ENCODE measurements at regions not wholly inside any gene's neighbourhood (a gene's known extent, or its start where the extent isn't known, plus 50 kb on each side); places are given as distances from the start of the nearest gene placed in this dataset.

DNA sequence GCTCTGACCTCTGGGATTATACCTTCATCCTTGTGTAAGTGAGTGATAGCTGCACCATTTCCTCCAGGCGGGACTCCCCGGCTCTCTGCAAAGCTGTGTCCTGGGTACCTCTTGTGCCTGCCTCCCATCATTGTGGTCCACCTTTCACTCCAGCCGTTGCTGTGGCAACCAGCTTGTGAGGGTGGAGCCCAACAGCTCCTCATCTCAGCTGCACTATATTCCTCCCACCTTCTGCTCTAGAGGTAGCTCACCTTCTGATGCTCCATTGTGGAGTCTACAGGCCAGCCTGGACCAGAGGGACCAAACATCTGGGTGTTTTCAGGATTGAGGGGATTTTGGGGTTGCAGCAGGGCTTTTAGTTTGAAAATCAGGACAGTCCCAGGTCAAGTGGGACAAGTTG lies 708.2 kb downstream of the UQCRFS1 start:
- TF ChIP-seq ZNF274 (IDR thresholded peaks at IDR 0.05; ENCODE audit: low read depth, low read length): no peak
- H3K4me3 ChIP-seq (ENCODE audit: low read length): no peak overlapping the region

- no peak for TF ChIP-seq ZNF274 (IDR thresholded peaks at IDR 0.05; ENCODE audit: low read depth, low read length)
- H3K4me3 ChIP-seq (ENCODE audit: low read length): no peak overlapping the region
Observed at GRCh38 chr19:28504139-28504538, 708.8 kb downstream of the UQCRFS1 start.

GRCh38 chr19:28502879-28503734 lies 709.8 kb downstream of the UQCRFS1 start:
- no peak for TF ChIP-seq ZNF274 (IDR thresholded peaks at IDR 0.05; ENCODE audit: low read depth, low read length)
- H3K4me3 ChIP-seq (ENCODE audit: low read length): no peak overlapping the region

DNA sequence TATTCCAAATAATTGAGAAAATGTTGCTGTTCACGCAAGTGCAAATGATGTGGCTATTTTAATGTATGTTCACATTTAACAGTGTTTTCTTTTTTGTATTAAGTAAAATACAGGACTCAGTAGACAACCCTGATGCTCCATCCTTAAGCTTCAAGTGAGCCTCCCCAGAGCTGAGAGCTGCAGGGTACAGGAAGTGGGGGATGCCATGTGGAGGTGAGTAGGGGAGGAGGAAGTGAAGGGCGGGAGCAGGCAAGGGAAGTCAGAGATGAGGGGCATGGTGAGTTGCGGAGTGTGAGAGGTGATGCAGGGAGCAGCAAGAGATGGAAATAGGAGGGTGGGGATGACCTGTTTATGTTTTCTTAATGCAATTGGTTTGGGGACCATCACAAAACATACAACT lies 711.0 kb downstream of the UQCRFS1 start:
- no peak overlapping the region for H3K4me3 ChIP-seq (ENCODE audit: low read length)
- TF ChIP-seq ZNF274 (IDR thresholded peaks at IDR 0.05; ENCODE audit: low read depth, low read length): no peak

- H3K4me3 ChIP-seq (ENCODE audit: low read length): no peak overlapping the region
- TF ChIP-seq ZNF274 (IDR thresholded peaks at IDR 0.05; ENCODE audit: low read depth, low read length): no peak
Observed at GRCh38 chr19:28500982-28501630, 711.8 kb downstream of the UQCRFS1 start.

- no peak overlapping the region for H3K4me3 ChIP-seq (ENCODE audit: low read length)
- no peak for TF ChIP-seq ZNF274 (IDR thresholded peaks at IDR 0.05; ENCODE audit: low read depth, low read length)
Observed at GRCh38 chr19:28500296-28500695, 712.7 kb downstream of the UQCRFS1 start.

DNA sequence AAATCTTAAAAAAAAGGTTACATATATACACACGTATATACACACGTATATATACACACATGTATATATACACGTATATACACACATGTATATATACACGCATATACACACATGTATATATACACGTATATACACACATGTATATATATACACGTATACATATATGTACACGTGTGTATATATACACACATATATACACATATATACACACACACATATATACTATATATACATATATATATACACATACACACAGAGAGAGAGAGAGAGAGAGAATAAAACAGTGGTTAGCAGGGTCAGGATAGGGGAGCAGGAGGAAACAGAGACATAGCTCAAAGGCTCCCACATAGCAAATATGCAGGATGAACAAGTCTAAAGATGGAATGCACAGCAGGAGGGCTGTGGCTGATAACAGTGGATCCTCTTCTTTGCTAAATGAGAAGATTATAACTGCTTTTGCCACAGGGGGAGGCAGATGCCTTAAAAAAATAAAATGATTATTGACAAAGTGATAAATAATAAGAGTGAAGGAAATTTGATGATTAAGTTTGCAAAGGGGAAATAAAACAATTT lies 714.5 kb downstream of the UQCRFS1 start:
- TF ChIP-seq ZNF274 (IDR thresholded peaks at IDR 0.05; ENCODE audit: low read depth, low read length): no peak
- H3K4me3 ChIP-seq (ENCODE audit: low read length): no peak overlapping the region

- H3K4me3 ChIP-seq (ENCODE audit: low read length): no peak overlapping the region
- no peak for TF ChIP-seq ZNF274 (IDR thresholded peaks at IDR 0.05; ENCODE audit: low read depth, low read length)
Observed at GRCh38 chr19:28497887-28498286, 715.1 kb downstream of the UQCRFS1 start.

- TF ChIP-seq ZNF274 (IDR thresholded peaks at IDR 0.05; ENCODE audit: low read depth, low read length): no peak
- H3K4me3 ChIP-seq (ENCODE audit: low read length): no peak overlapping the region
Observed at GRCh38 chr19:28497137-28497536, 715.8 kb downstream of the UQCRFS1 start.

DNA sequence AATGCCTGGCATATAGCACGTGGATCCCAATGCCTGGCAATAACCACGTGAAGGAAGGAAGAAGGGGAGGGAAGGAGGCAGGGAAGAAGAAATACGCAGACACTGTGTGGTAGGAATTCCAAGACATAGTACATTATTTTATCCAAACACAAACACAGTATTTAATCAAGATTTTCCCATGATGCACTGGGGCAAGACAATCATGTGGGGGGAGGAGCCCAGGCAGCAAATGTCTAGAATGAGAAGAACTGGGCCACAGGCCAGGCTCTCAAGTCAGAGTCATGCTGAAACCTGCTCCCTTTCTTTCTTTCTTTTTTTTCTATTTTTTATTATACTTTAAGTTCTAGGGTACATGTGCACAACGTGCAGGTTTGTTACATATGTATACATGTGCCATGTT lies 717.9 kb downstream of the UQCRFS1 start:
- no peak overlapping the region for H3K4me3 ChIP-seq (ENCODE audit: low read length)
- TF ChIP-seq ZNF274 (IDR thresholded peaks at IDR 0.05; ENCODE audit: low read depth, low read length): no peak

DNA sequence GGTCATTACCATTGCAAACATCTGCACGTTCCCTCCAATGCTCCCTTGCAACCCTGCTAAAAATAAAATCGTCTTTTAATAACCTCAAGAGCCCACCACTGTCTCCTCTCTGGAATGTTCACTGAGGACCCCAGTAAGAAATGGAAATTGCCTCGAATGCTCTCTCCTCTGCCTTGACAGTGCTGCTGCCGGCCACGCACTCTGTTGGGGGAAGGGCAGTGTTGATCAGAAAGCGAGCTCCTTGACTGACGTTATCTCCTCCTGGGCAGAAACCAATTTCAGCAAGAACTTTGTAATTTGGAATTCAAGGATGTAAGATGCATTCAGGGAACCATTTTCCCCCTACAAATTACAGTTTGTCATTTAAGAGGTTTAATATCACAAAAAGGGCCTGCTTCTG lies 718.5 kb downstream of the UQCRFS1 start:
- H3K4me3 ChIP-seq (ENCODE audit: low read length): no peak overlapping the region
- TF ChIP-seq ZNF274 (IDR thresholded peaks at IDR 0.05; ENCODE audit: low read depth, low read length): no peak

DNA sequence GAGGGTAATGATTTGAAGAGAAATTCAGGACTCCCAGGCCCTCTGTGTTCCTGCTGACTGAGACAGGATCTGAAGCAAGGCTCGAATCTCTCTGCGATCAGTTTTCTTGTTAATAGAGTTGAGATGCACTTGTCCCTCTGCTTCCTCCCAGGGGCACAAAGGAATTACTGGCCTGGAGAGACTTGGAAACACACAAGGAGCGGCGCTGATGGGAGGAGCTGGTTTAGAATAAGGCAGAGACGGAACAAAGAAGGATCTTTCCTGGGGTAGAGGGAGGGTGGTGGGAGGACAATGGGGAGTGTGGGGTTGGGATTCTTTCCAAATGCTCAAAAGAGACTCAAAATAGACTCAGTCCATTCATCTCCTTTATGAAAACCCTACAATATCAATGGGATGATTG lies 719.1 kb downstream of the UQCRFS1 start:
- no peak overlapping the region for H3K4me3 ChIP-seq (ENCODE audit: low read length)
- no peak for TF ChIP-seq ZNF274 (IDR thresholded peaks at IDR 0.05; ENCODE audit: low read depth, low read length)

- H3K4me3 ChIP-seq (ENCODE audit: low read length): no peak overlapping the region
- TF ChIP-seq ZNF274 (IDR thresholded peaks at IDR 0.05; ENCODE audit: low read depth, low read length): no peak
Observed at GRCh38 chr19:28492621-28493020, 720.3 kb downstream of the UQCRFS1 start.

DNA sequence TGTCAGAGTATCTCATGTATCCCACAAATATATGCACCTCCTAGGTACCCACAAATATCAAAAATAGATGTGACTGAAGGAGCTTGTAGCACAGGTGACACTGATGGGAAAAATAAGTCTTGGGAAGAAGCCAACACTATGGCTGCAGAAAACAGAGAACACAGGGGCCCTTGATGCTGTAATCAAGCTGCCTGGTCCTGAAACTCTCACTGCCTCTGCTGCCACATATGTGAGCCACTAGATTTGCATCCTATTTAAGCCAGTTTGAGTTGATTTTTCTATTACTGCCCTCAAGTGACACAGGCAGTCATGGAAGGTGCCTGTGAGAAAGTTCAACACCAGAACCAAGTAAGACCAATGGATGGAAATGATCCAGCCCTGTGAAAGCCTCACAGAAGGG lies 720.8 kb downstream of the UQCRFS1 start:
- no peak overlapping the region for H3K4me3 ChIP-seq (ENCODE audit: low read length)
- no peak for TF ChIP-seq ZNF274 (IDR thresholded peaks at IDR 0.05; ENCODE audit: low read depth, low read length)

GRCh38 chr19:28489776-28490175 lies 723.2 kb downstream of the UQCRFS1 start:
- H3K4me3 ChIP-seq (ENCODE audit: low read length): no peak overlapping the region
- no peak for TF ChIP-seq ZNF274 (IDR thresholded peaks at IDR 0.05; ENCODE audit: low read depth, low read length)

All from GM08714 (cell line).